H1 (cell line): ENCODE measurements at regions not wholly inside any gene's neighbourhood (a gene's known extent, or its start where the extent isn't known, plus 50 kb on each side); places are given as distances from the start of the nearest gene placed in this dataset.

Source experiments
- POLR2A ChIP-seq, 2 experiments: IDR thresholded peaks; 1 replicate in 1 of 2; 2 replicates in 1 of 2; pipeline ENCODE4 v1.6.1; 2011; ENCODE audit warnings: low read depth in 2 of 2, low read length in 2 of 2, mild to moderate bottlenecking in 2 of 2; ENCODE audit errors: control extremely low read depth in 1 of 2
- SIX5 ChIP-seq: IDR thresholded peaks from 2 replicates; pipeline ENCODE4 v1.6.1; 2011; ENCODE audit warnings: mild to moderate bottlenecking, low read depth, low read length
- TF ChIP-seq, protein P1 (sequence below), 3 experiments: IDR thresholded peaks; 1 replicate in 2 of 3; 2 replicates in 1 of 3; pipeline versions ENCODE4 v1.5.1 to v1.6.1; 2011; ENCODE audit warnings: low read length in 3 of 3, mild to moderate bottlenecking in 3 of 3, inconsistent platforms in 2 of 3, low read depth in 1 of 3, moderate library complexity in 1 of 3; ENCODE audit not compliant: insufficient read depth in 1 of 3; ENCODE audit errors: control extremely low read depth in 1 of 3

GRCh38 chr5:120910629-120911028 is 446.5 kb downstream of the PRR16 start:
- TF ChIP-seq, protein P1, sequence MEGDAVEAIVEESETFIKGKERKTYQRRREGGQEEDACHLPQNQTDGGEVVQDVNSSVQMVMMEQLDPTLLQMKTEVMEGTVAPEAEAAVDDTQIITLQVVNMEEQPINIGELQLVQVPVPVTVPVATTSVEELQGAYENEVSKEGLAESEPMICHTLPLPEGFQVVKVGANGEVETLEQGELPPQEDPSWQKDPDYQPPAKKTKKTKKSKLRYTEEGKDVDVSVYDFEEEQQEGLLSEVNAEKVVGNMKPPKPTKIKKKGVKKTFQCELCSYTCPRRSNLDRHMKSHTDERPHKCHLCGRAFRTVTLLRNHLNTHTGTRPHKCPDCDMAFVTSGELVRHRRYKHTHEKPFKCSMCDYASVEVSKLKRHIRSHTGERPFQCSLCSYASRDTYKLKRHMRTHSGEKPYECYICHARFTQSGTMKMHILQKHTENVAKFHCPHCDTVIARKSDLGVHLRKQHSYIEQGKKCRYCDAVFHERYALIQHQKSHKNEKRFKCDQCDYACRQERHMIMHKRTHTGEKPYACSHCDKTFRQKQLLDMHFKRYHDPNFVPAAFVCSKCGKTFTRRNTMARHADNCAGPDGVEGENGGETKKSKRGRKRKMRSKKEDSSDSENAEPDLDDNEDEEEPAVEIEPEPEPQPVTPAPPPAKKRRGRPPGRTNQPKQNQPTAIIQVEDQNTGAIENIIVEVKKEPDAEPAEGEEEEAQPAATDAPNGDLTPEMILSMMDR (IDR thresholded peaks at IDR 0.05; ENCODE audit: control extremely low read depth in 1 of 3, insufficient read depth in 1 of 3, low read depth in 1 of 3, low read length in 3 of 3): no peak
- TF ChIP-seq POLR2A (IDR thresholded peaks at IDR 0.05; ENCODE audit: control extremely low read depth in 1 of 2, low read depth in 2 of 2, low read length in 2 of 2) (no peak), SIX5 (no peak)
